Adrenal gland (tissue), 9 donors: ENCODE measurements at regions not wholly inside any gene's neighbourhood (a gene's known extent, or its start where the extent isn't known, plus 50 kb on each side); places are given as distances from the start of the nearest gene placed in this dataset.

Source experiments
- DNase-seq, 7 donors: peaks; one replicate each; pipeline ENCODE4 v3.0.0-alpha.2; 2019 to 2020
- H3K27ac ChIP-seq, 5 donors: fragments of 200-600 bp; sonication (generic) in 4 of 5; 1 replicate in 3 of 5; 2 replicates in 2 of 5; pipeline versions ENCODE4 v1.5.1 to v1.8.0; 2016 to 2020; ENCODE audit warnings: mild to moderate bottlenecking in 1 of 5
- H3K27me3 ChIP-seq: fragments of 200-600 bp; 2 replicates; pipeline ENCODE4 v1.8.0; 2021
- H3K36me3 ChIP-seq, 2 donors: fragments of 200-600 bp; replicated peaks in 1 of 2; 1 replicate in 1 of 2; 2 replicates in 1 of 2; pipeline versions ENCODE4 v1.5.1 to v1.8.0; 2018 to 2022
- H3K4me1 ChIP-seq, 2 donors: fragments of 200-600 bp; replicated peaks in 1 of 2; 1 replicate in 1 of 2; 2 replicates in 1 of 2; pipeline versions ENCODE4 v1.5.1 to v1.8.0; 2018 to 2021
- H3K4me3 ChIP-seq, 4 donors: fragments of 200-600 bp; sonication (generic) in 3 of 4; one replicate each; pipeline ENCODE4 v1.5.1; 2016 to 2018
- H3K9me3 ChIP-seq, 3 donors: fragments of 200-600 bp; sonication (generic) in 1 of 3; replicated peaks in 1 of 3; 1 replicate in 2 of 3; 2 replicates in 1 of 3; pipeline versions ENCODE4 v1.5.1 to v1.8.0; 2016 to 2021
- POLR2A ChIP-seq, 2 donors: fragments of 450-650 bp; IDR thresholded peaks; one replicate each; pipeline ENCODE4 v1.6.1; 2017; ENCODE audit warnings: antibody characterized with exemption in 2 of 2, mild to moderate bottlenecking in 2 of 2, moderate library complexity in 1 of 2
- WGBS, 4 donors: extraction: QIAGEN DNeasy Blood & Tissue Kit in 2 of 4; methylation state at CpG; one replicate each; pipeline versions ENCODE4 v1.1.5 to v1.1.7; 2013 to 2017; 5-methylcytosine and 5-hydroxymethylcytosine counted together
- intact Hi-C, 2 donors: fragments of 100-400 bp; cut with DNase I; formaldehyde crosslinking; loops; one replicate each; pipeline versions ENCODE4 v1.14.1 to v1.15.0; 2022 to 2023
- TF ChIP-seq, protein P1 (sequence below), 6 experiments: fragments of 450-650 bp in 4 of 6; fragments of 200-600 bp in 2 of 6; sonication (generic) in 1 of 6; IDR thresholded peaks; 1 replicate in 5 of 6; 2 replicates in 1 of 6; pipeline versions ENCODE4 v1.5.1 to v1.8.0; 2016 to 2021; ENCODE audit warnings: antibody characterized with exemption in 6 of 6, mild to moderate bottlenecking in 2 of 6, moderate library complexity in 1 of 6
- donor health status: healthy with polysubstance abuse.
- donor health status: Bipolar disorder and iron deficiency.
- donor health status: DM: yes; HTN: yes; CAD: no.
- donor health status: DM: no; HTN: no; CAD: no.
- donor health status: DM: no; HTN: no; CAD: no.

DNA sequence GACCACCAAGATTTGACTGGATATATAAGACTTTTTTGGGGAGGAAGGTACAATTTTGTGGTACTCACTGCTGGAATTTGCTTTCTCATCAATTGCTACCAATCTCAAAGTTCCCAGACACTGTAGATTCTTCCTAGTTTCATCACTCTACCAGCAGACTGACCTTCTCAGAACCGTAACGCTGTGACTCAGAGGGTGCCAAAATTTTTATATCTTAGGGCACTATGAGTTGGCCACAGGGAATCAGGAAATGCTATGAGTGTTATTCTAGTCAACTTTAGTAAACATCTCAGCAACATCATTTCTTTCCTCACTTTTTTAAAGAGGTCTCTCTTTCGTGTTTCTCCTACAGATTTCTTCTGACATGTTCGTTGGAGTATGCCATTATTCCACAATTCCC is 499.0 kb downstream of the TMX3 start:
- TF ChIP-seq, protein P1, sequence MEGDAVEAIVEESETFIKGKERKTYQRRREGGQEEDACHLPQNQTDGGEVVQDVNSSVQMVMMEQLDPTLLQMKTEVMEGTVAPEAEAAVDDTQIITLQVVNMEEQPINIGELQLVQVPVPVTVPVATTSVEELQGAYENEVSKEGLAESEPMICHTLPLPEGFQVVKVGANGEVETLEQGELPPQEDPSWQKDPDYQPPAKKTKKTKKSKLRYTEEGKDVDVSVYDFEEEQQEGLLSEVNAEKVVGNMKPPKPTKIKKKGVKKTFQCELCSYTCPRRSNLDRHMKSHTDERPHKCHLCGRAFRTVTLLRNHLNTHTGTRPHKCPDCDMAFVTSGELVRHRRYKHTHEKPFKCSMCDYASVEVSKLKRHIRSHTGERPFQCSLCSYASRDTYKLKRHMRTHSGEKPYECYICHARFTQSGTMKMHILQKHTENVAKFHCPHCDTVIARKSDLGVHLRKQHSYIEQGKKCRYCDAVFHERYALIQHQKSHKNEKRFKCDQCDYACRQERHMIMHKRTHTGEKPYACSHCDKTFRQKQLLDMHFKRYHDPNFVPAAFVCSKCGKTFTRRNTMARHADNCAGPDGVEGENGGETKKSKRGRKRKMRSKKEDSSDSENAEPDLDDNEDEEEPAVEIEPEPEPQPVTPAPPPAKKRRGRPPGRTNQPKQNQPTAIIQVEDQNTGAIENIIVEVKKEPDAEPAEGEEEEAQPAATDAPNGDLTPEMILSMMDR (IDR thresholded peaks at IDR 0.05) = no peak
- TF ChIP-seq POLR2A (IDR thresholded peaks at IDR 0.05) = no peak
- H3K27me3 ChIP-seq = no peaks in the 10 kb centered on the region
- H3K36me3 ChIP-seq = no peaks in the 10 kb centered on the region
- intact Hi-C loops = no loop called here
- 57 to 69% (median 59%) methylated on average over 4 of the region's 4 CpGs for WGBS, 4 donors
- no peak overlapping the region for H3K4me3 ChIP-seq
- H3K27ac ChIP-seq = no peak overlapping the region
- H3K4me1 ChIP-seq = peaks cover 0 to 7% of the 10 kb centered on the region in 2 donors
- no peak for DNase-seq
- no peaks in the 10 kb centered on the region for H3K9me3 ChIP-seq

DNA sequence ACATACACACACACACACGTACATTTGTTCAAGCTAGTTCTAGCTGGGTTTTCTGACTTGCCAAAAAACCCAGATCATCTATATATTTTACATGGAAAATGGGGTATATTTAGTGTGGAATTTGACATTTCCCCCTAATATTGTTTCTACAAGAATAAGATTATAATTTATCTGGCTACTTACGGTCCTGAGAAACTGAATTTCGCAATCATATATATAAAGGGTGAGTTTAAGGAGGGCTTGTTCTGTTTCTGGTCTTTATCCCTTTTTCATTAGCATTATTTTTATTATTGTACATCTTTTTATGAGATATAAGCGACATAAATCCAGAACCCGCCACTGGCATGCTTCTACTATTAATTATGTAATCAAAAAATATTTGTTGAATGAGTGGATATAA is 528.9 kb downstream of the TMX3 start:
- no peak for DNase-seq
- Histone ChIP-seq H3K4me3 (no peak overlapping the region), H3K27me3 (no peaks in the 10 kb centered on the region), H3K4me1 (no peaks in the 10 kb centered on the region), H3K27ac (no peak overlapping the region), H3K9me3 (no peaks in the 10 kb centered on the region), H3K36me3 (no peaks in the 10 kb centered on the region)
- intact Hi-C loops = no loop called here
- TF ChIP-seq, protein P1 (IDR thresholded peaks at IDR 0.05) = no peak
- TF ChIP-seq POLR2A (IDR thresholded peaks at IDR 0.05) = no peak
- WGBS, 4 donors = 72 to 82% (median 77%) methylated on average over 5 of the region's 5 CpGs

DNA sequence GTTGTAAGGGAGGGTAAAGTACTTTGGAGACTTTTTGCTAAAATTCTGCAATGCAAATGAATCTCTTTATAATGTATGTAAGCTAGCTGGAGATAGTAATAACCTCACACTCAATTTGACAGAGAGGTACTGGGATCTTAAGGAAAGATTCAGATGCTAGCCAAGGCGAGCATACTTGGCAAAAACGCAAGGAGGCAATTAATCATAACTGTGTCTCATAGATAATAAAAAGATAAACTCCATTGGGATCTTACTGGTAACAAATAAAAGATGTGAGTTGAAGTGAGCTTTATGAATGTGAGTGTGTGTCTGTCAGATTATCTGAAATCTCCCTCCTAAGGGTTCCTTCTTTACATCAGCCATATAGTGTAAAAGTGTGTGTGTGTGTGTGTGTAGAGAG is 533.0 kb downstream of the TMX3 start:
- no peak for TF ChIP-seq POLR2A (IDR thresholded peaks at IDR 0.05)
- TF ChIP-seq, protein P1 (IDR thresholded peaks at IDR 0.05) = no peak
- H3K27me3 ChIP-seq = no peaks in the 10 kb centered on the region
- WGBS, 4 donors = 20 to 32% (median 27%) methylated on average over 2 of the region's 2 CpGs
- H3K4me3 ChIP-seq = no peak overlapping the region
- H3K36me3 ChIP-seq = no peaks in the 10 kb centered on the region
- no peaks in the 10 kb centered on the region for H3K9me3 ChIP-seq
- no peaks in the 10 kb centered on the region for H3K4me1 ChIP-seq
- intact Hi-C loops = no loop called here
- H3K27ac ChIP-seq = no peak overlapping the region
- peak in 1 of 7 donors; percentile 5 for DNase-seq

DNA sequence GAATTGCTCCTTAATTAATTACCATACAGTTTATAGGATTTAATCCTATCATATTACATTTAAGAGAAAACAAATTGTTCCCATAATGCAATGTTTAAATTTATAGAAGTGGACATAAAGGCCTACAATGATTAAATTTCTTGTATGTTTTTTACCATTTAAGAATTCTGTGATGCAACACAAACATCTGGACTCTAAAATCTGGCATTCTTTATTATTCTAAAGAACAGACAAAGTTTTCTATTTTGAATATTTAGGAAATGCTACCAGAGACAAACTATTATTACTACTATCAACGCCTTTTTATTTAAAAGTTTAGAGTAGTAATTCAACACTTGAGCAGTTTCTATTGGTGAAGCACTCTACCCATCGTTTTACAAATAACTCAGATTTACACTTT is 535.1 kb downstream of the TMX3 start:
- Histone ChIP-seq H3K36me3 (no peaks in the 10 kb centered on the region), H3K4me1 (no peaks in the 10 kb centered on the region), H3K27me3 (no peaks in the 10 kb centered on the region), H3K4me3 (no peak overlapping the region), H3K9me3 (no peaks in the 10 kb centered on the region), H3K27ac (no peak overlapping the region)
- no peak for TF ChIP-seq POLR2A (IDR thresholded peaks at IDR 0.05)
- TF ChIP-seq, protein P1 (IDR thresholded peaks at IDR 0.05) = no peak
- no peak for DNase-seq
- intact Hi-C loops = no loop called here
- WGBS, 4 donors = 75 to 81% (median 78%) methylated on average over 2 of the region's 2 CpGs
